Prostate gland (tissue), 2 donors: ENCODE measurements at regions not wholly inside any gene's neighbourhood (a gene's known extent, or its start where the extent isn't known, plus 50 kb on each side); places are given as distances from the start of the nearest gene placed in this dataset.

Source experiments
- DNase-seq: peaks from one replicate; pipeline ENCODE4 v3.0.0-alpha.2; 2019; ENCODE audit warnings: low spot score
- H3K27ac ChIP-seq, 2 donors: fragments of 200-600 bp; sonication (generic); 2 replicates each; pipeline ENCODE4 v1.5.1; 2017 to 2019
- H3K27me3 ChIP-seq: fragments of 200-600 bp; sonication (generic); replicated peaks from 2 replicates; pipeline ENCODE4 v1.5.1; 2019; ENCODE audit not compliant: insufficient read depth
- H3K36me3 ChIP-seq, 2 donors: fragments of 200-600 bp; sonication (generic); 1 replicate in 1 of 2; 2 replicates in 1 of 2; pipeline versions ENCODE4 v1.5.1 to v1.8.1; 2017 to 2019
- H3K4me1 ChIP-seq: fragments of 200-600 bp; sonication (generic); replicated peaks from 2 replicates; pipeline ENCODE4 v1.5.1; 2019
- H3K4me3 ChIP-seq, 2 donors: fragments of 200-600 bp; sonication (generic); 2 replicates each; pipeline ENCODE4 v1.5.1; 2017 to 2019
- H3K9me3 ChIP-seq: fragments of 200-600 bp; sonication (generic); 2 replicates; pipeline ENCODE4 v1.5.1; 2017
- POLR2A ChIP-seq: fragments of 450-650 bp; IDR thresholded peaks from one replicate; pipeline ENCODE4 v1.6.1; 2016; ENCODE audit warnings: antibody characterized with exemption, mild to moderate bottlenecking
- POLR2AphosphoS5 ChIP-seq: sonication (generic); formaldehyde crosslinking; IDR thresholded peaks from one replicate; pipeline ENCODE4 v1.6.1; 2017; ENCODE audit warnings: antibody characterized with exemption
- WGBS: methylation state at CpG from one replicate; pipeline ENCODE4 v1.1.5; 2018; 5-methylcytosine and 5-hydroxymethylcytosine counted together
- intact Hi-C: fragments of 100-400 bp; cut with DNase I; formaldehyde crosslinking; loops from one replicate; pipeline ENCODE4 v1.14.2; 2022
- TF ChIP-seq, protein P1 (sequence below), 4 experiments: fragments of 200-600 bp in 2 of 4; fragments of 450-650 bp in 2 of 4; sonication (generic) in 2 of 4; IDR thresholded peaks; 1 replicate in 3 of 4; 2 replicates in 1 of 4; pipeline ENCODE4 v1.5.1; 2016 to 2019; ENCODE audit warnings: antibody characterized with exemption in 4 of 4, mild to moderate bottlenecking in 2 of 4, moderate library complexity in 2 of 4

DNA sequence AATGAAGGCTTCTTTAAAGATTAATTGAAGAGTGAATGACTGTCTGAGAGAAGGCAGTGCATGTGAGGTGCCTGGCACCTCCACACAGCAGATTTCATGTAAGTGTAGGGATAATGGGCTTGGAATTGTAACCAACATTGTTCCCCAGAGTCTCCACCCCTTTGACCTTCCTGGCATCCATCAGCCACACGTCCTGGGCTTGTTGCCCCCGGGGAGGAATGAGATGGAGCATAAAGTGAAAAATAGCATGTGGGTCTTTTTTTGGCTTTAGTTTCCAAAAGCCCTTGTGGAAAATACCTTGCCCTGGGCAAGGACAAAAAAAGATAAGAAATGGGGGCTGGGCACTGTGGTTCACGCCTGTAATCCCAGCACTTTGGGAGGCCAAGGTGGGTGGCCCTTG lies 242.2 kb upstream of the ECI2 start:
- Histone ChIP-seq H3K27ac (no peak overlapping the region), H3K36me3 (no peaks in the 10 kb centered on the region), H3K4me1 (no peaks in the 10 kb centered on the region), H3K4me3 (no peak overlapping the region), H3K27me3 (no peaks in the 10 kb centered on the region), H3K9me3 (no peaks in the 10 kb centered on the region)
- WGBS, result 35% methylated on average over 3 of the region's 3 CpGs
- intact Hi-C loops, result no loop called here
- TF ChIP-seq, protein P1, sequence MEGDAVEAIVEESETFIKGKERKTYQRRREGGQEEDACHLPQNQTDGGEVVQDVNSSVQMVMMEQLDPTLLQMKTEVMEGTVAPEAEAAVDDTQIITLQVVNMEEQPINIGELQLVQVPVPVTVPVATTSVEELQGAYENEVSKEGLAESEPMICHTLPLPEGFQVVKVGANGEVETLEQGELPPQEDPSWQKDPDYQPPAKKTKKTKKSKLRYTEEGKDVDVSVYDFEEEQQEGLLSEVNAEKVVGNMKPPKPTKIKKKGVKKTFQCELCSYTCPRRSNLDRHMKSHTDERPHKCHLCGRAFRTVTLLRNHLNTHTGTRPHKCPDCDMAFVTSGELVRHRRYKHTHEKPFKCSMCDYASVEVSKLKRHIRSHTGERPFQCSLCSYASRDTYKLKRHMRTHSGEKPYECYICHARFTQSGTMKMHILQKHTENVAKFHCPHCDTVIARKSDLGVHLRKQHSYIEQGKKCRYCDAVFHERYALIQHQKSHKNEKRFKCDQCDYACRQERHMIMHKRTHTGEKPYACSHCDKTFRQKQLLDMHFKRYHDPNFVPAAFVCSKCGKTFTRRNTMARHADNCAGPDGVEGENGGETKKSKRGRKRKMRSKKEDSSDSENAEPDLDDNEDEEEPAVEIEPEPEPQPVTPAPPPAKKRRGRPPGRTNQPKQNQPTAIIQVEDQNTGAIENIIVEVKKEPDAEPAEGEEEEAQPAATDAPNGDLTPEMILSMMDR (IDR thresholded peaks at IDR 0.05), result no peak
- TF ChIP-seq POLR2AphosphoS5 (no peak), POLR2A (no peak)
- DNase-seq, result no peak

DNA sequence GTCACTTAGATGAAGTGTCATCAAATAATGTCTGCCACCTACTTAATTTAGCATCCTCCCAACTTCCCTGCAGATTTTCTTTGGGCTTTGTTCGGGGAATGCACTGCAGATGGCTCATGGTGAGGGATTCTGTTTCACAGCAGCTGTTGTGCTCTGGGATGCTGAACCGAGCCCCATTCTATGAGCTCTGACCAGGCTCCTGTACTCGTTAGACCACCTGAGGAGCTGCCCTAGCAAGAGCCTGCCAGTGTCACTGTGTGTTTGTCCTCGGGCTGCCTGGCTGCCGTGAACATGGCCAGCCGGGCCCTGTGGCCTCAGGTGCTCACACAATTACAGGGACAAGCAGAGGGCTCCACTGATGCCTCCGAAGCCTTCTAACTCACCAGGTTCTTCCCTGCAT lies 238.8 kb upstream of the ECI2 start:
- TF ChIP-seq, protein P1 (IDR thresholded peaks at IDR 0.05), result no peak
- TF ChIP-seq POLR2A, result no peak
- TF ChIP-seq POLR2AphosphoS5, result no peak
- H3K4me3 ChIP-seq, result no peak overlapping the region
- no peaks in the 10 kb centered on the region for H3K27me3 ChIP-seq
- no peak overlapping the region for H3K27ac ChIP-seq
- H3K4me1 ChIP-seq, result no peaks in the 10 kb centered on the region
- H3K36me3 ChIP-seq, result no peaks in the 10 kb centered on the region
- no peak for DNase-seq
- intact Hi-C loops, result no loop called here
- WGBS, result 72% methylated on average over 7 of the region's 7 CpGs
- no peaks in the 10 kb centered on the region for H3K9me3 ChIP-seq

DNA sequence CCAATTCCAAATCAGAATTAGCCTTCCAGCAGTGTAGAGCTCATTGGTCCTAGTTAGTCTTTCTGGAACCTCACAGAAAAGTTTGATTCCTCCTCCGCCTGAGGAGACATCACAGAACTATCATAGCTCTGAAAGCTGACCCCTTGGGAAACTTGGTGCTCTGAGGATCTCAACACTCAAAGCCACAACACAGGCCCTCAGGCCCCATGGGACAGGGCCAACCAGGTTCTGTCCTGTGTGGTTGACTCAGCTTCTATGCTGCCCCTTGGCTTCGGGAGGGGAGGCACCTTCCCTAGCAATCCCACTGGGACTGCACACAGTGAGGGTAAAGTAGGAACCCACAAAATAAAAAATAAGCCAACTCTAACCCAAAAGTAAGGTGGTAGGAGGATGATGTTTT lies 237.5 kb upstream of the ECI2 start:
- no peak for DNase-seq
- Histone ChIP-seq H3K4me1 (no peaks in the 10 kb centered on the region), H3K9me3 (no peaks in the 10 kb centered on the region), H3K27me3 (no peaks in the 10 kb centered on the region), H3K36me3 (no peaks in the 10 kb centered on the region), H3K27ac (no peak overlapping the region), H3K4me3 (no peak overlapping the region)
- WGBS, result 91% methylated on average over 2 of the region's 2 CpGs
- TF ChIP-seq POLR2A, result no peak
- no peak for TF ChIP-seq POLR2AphosphoS5
- TF ChIP-seq, protein P1 (IDR thresholded peaks at IDR 0.05), result no peak
- intact Hi-C loops, result no loop called here

DNA sequence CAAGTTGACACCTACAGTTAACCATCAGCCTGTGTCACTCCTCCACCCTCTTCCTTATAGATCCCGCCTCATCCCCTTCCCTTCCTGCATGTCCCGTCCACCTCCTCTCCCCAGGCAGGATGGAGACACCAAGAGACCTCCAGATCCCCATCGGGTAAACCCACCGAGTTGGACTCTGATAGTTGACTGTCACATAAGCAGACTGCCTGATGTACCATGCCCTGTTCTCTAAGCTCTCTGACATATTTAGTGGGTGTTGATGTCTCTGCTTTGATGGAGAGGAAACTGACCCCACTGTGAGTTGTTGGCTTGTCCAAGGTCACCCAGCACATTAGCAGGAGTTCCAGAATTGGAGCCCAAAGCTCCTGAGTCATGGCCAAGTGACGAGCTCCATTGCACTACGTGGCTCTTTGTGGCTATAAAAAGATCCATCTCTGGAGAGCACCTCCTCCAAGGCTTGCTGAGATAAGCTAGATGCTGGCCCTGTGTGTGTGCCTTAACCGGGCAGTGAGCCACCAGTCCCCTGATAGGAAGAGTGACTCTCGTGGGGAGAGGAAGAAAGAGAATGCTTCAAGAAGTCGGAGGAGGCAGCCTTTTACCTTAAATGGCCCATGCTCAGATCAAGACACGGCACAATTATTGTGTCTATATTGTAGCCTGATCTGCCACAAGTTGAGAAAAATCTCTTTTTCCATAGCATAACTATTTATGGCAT lies 236.0 kb upstream of the ECI2 start:
- WGBS, result 74% methylated on average over 10 of the region's 10 CpGs
- H3K36me3 ChIP-seq, result no peaks in the 10 kb centered on the region
- H3K27me3 ChIP-seq, result no peaks in the 10 kb centered on the region
- H3K4me1 ChIP-seq, result no peaks in the 10 kb centered on the region
- TF ChIP-seq, protein P1 (IDR thresholded peaks at IDR 0.05), result no peak
- TF ChIP-seq POLR2A (no peak), POLR2AphosphoS5 (no peak)
- no peak for DNase-seq
- H3K27ac ChIP-seq, result no peak overlapping the region
- intact Hi-C loops, result no loop called here
- no peak overlapping the region for H3K4me3 ChIP-seq
- no peaks in the 10 kb centered on the region for H3K9me3 ChIP-seq

DNA sequence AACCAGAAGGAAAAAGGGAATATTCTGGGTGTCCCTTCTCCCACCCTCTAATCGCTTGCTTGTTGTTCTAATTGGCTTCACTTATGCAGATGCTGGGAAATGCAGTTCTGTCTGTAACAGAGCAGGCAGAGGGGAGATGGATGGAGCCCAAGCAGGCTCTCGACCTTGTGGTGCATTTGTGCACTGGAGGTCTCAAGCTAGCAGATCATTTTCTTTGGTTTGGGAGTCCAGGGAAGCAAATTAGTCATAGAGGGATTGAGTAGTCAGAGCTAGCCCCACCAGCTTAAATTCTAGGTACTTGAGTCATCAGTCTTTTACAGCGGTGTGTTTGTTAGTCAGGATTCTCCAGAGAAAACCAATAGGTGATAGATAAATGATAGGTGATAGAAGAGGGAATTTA lies 234.7 kb upstream of the ECI2 start:
- Histone ChIP-seq H3K27me3 (no peaks in the 10 kb centered on the region), H3K4me3 (no peak overlapping the region), H3K36me3 (no peaks in the 10 kb centered on the region), H3K9me3 (no peaks in the 10 kb centered on the region), H3K4me1 (no peaks in the 10 kb centered on the region), H3K27ac (no peak overlapping the region)
- DNase-seq, result no peak
- WGBS, result 54% methylated on average over 3 of the region's 3 CpGs
- TF ChIP-seq, protein P1 (IDR thresholded peaks at IDR 0.05), result no peak
- TF ChIP-seq POLR2A (no peak), POLR2AphosphoS5 (no peak)
- intact Hi-C loops, result no loop called here
